Fibroblast of villous mesenchyme (primary cell): ENCODE measurements at regions not wholly inside any gene's neighbourhood (a gene's known extent, or its start where the extent isn't known, plus 50 kb on each side); places are given as distances from the start of the nearest gene placed in this dataset.
"Not testable (repeated sequence)": the region's sequence is repeated elsewhere in the genome, so short reads cannot be mapped to it uniquely, and the experiment has no call there.

Source experiments
- DNase-seq: peaks from one replicate; pipeline ENCODE4 v3.0.0-alpha.2; 2010; ENCODE audit warnings: low read depth
- H3K4me3 ChIP-seq: 2 replicates; pipeline ENCODE4 v1.5.1; 2011; ENCODE audit warnings: low read depth, mild to moderate bottlenecking, low read length
- TF ChIP-seq, protein P1 (sequence below): IDR thresholded peaks from 2 replicates; pipeline ENCODE4 v1.5.1; 2012; ENCODE audit warnings: low read depth, mild to moderate bottlenecking, low read length; ENCODE audit not compliant: insufficient read depth

DNA sequence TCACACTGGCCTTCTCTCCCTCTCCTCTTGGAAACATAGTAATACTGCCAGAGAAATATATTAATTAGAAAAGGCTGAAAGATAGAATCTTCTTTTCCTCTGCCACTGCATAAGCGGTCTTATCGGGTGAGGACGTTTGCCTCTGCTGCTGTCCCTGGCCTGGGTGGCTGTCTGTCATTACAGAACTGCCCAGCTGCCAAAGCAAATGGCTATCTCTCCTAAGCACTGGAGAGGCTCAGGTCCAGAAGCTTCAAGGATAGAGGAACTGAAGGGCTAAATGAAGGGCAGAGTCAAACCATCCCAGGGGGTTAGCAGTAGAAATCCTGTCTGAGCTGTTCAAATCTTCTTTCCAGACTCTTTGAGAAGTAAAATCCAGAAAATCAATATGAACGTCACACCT lies 198.6 kb upstream of the CAND1 start:
- H3K4me3 ChIP-seq: no peak overlapping the region
- no peak for DNase-seq
- TF ChIP-seq, protein P1, sequence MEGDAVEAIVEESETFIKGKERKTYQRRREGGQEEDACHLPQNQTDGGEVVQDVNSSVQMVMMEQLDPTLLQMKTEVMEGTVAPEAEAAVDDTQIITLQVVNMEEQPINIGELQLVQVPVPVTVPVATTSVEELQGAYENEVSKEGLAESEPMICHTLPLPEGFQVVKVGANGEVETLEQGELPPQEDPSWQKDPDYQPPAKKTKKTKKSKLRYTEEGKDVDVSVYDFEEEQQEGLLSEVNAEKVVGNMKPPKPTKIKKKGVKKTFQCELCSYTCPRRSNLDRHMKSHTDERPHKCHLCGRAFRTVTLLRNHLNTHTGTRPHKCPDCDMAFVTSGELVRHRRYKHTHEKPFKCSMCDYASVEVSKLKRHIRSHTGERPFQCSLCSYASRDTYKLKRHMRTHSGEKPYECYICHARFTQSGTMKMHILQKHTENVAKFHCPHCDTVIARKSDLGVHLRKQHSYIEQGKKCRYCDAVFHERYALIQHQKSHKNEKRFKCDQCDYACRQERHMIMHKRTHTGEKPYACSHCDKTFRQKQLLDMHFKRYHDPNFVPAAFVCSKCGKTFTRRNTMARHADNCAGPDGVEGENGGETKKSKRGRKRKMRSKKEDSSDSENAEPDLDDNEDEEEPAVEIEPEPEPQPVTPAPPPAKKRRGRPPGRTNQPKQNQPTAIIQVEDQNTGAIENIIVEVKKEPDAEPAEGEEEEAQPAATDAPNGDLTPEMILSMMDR: no peak

DNA sequence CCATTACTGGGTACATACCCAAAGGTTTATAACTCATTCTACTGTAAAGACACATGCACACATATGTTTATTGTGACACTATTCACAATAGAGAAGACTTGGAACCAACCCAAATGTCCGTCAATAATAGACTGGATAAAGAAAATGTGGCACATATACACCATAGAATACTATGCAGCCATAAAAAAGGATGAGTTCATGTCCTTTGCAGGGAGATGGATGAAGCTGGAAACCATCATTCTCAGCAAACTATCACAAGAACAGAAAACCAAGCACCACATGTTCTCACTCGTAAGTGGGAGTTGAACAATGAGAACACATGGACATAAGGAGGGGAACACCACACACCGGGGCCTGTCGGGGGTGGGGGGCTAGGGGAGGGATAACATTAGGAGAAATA lies 196.9 kb upstream of the CAND1 start:
- DNase-seq: not testable (repeated sequence)

DNA sequence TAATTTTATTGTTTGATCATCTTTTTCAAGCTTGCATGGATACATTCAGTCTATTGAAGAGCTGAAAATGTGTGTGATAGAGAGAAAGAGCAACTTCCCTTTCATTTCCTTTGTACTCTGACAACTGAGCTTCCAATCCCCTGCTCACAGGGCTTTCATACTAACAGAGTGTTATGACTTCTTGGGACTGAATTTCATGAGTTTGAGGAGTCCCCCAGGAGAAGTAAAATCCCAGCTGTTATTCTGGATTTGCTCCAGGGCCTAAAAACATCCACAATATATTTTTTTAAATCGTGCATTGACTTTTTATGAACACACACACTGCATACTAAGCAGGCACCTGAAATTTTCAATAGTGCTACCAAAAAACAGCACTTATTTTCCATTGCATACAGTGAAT lies 195.8 kb upstream of the CAND1 start:
- no peak for DNase-seq
- H3K4me3 ChIP-seq: no peak overlapping the region
- TF ChIP-seq, protein P1: no peak

More for the DNA sequence above, 196.9 kb upstream of the CAND1 start:
- H3K4me3 ChIP-seq: not testable (repeated sequence)

DNA sequence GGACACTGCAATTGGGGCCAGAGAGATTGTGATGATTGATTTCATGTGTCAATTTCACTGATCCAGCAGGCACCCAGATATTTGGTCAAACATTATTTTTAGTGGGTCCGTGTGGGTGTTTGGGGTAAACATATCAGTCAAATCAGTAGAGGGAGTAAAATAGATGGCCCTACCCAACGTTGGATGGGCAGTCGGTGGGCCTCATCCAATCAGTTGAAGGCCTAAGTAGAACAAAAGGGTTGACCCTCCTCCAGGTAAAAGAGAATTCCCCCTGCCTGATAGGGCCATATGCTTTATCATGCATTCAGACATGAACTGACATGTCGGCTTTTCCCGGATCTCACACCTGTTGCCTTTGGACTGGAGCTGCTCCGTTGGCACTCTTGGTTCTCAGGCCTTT lies 195.1 kb upstream of the CAND1 start:
- TF ChIP-seq, protein P1: no peak
- no peak overlapping the region for H3K4me3 ChIP-seq
- no peak for DNase-seq

DNA sequence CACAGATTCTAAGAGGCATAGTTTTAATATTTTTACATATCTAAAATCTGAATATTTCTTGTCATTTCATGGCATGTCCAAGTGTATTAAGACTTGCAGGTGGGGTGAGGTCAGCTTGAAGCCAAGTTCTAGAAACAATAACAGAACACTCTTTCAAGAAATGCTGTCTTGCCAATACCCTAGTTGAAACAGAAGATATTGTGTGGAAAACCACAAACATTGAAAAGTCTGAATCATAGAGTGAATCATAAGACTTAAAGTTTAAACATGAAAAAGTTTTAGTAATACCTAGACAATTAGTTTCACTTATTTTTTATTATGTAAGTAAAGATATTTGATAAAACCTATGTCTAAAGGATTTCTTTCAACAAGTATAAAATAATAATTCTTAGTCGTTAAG lies 191.5 kb upstream of the CAND1 start:
- H3K4me3 ChIP-seq: no peak overlapping the region
- TF ChIP-seq, protein P1: no peak
- DNase-seq: no peak

DNA sequence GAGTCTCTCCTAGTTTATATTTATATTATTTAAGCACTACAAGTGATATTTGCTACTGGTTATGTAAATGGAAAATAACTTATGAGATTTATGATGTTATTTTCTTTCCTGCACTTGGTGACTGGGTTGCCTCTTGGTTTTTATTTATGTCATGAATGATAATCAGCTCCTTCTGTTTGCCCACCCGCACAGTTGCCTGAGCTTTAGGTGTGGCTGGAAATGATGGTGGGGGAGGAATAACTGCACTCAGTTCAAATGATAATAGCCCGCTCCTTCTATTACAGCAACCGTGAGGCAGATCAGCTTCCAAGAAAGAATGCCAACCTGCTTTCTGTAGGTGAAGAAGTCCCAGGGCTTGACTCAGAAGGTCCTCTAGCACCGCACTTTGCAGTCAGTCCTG lies 190.2 kb upstream of the CAND1 start:
- TF ChIP-seq, protein P1: no peak
- DNase-seq: no peak
- no peak overlapping the region for H3K4me3 ChIP-seq

DNA sequence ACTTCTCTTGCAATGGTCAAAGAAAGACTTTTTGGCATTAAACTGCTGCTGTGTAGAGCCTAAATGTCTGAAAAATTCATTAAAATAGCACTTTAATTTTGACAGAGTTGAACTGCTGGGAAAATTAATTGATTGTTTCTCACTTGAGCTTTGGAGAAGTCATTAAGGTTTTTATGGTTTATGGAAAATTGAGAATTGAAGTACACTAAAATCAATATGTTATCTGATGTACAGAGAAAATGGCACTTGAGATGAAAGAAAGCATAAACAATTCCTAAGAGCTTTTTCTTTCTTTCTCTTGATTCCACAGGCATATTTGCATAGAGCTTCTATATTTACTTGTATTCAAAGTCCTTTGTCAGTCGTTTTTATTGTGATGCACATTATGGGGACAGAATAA lies 188.5 kb upstream of the CAND1 start:
- H3K4me3 ChIP-seq: no peak overlapping the region
- DNase-seq: no peak
- TF ChIP-seq, protein P1: no peak
